IMR-90 (cell line): ENCODE measurements at regions not wholly inside any gene's neighbourhood (a gene's known extent, or its start where the extent isn't known, plus 50 kb on each side); places are given as distances from the start of the nearest gene placed in this dataset.

Experiments
- ATAC-seq: fragments of 200-7000 bp; cut with Tn5 transposase; 2 replicates; pipeline ENCODE4 v1.9.1; 2020; ENCODE audit warnings: low read depth, mild to moderate bottlenecking, moderate library complexity
- BruUV-seq: library from RNA; stranded (reverse); fragments of 400-500 nt; replicated peaks from 2 replicates; lab custom pipeline; 2021; lab: Mats Ljungman, UMichigan
- CTCF ChIA-PET: fragments of 300-600 bp; formaldehyde crosslinking; extraction: SDS; loops from one replicate; lab custom pipeline; 2021; ENCODE audit warnings: antibody characterized with exemption; lab: Yijun Ruan, JAX
- POLR2A ChIA-PET: fragments of 300-600 bp; sonication (Branson Sonifier 250); formaldehyde crosslinking; loops from one replicate; lab custom pipeline; 2022; ENCODE audit warnings: antibody characterized with exemption; ENCODE audit not compliant: unreplicated experiment; lab: Charles Lee
- DNase-seq: peaks from one replicate; pipeline ENCODE4 v3.0.0; 2013
- H2AFZ ChIP-seq: replicated peaks from 2 replicates; pipeline ENCODE3; 2013; ENCODE audit warnings: low read length, mild to moderate bottlenecking; ENCODE audit not compliant: poor library complexity
- H2AK5ac ChIP-seq: 2 replicates; pipeline ENCODE4 v1.6.1; 2013; ENCODE audit warnings: low read depth, low read length, inconsistent platforms
- H2AK9ac ChIP-seq: replicated peaks from 2 replicates; pipeline ENCODE3; 2013; ENCODE audit warnings: mild to moderate bottlenecking, low read depth, low read length, moderate library complexity; ENCODE audit not compliant: poor library complexity
- H2BK120ac ChIP-seq: 2 replicates; pipeline ENCODE4 v1.6.1; 2013; ENCODE audit warnings: low read depth, low read length, inconsistent platforms
- H2BK15ac ChIP-seq: 3 replicates; pipeline ENCODE4 v1.6.1; 2013; ENCODE audit warnings: low read depth, low read length, inconsistent platforms
- H2BK20ac ChIP-seq: 2 replicates; pipeline ENCODE4 v1.6.1; 2013; ENCODE audit warnings: low read depth, mild to moderate bottlenecking, inconsistent platforms, low read length, moderate library complexity
- H2BK5ac ChIP-seq: 2 replicates; pipeline ENCODE4 v1.6.1; 2013; ENCODE audit warnings: mild to moderate bottlenecking, low read depth, low read length, inconsistent platforms; ENCODE audit not compliant: poor library complexity, severe bottlenecking
- H3K14ac ChIP-seq: replicated peaks from 2 replicates; pipeline ENCODE4 v1.6.1; 2013; ENCODE audit warnings: low read depth, low read length, inconsistent platforms
- H3K18ac ChIP-seq: 2 replicates; pipeline ENCODE4 v1.6.1; 2013; ENCODE audit warnings: low read depth, low read length, control low read depth
- H3K23ac ChIP-seq: 2 replicates; pipeline ENCODE4 v1.6.1; 2013; ENCODE audit warnings: low read depth, low read length, inconsistent platforms
- H3K27ac ChIP-seq: 2 replicates; pipeline ENCODE4 v1.5.1; 2013; ENCODE audit warnings: mild to moderate bottlenecking, control low read depth, low read length; ENCODE audit not compliant: insufficient read depth
- H3K27me3 ChIP-seq: 2 replicates; pipeline ENCODE4 v1.6.1; 2013; ENCODE audit warnings: low read length; ENCODE audit not compliant: control insufficient read depth, insufficient read depth
- H3K36me3 ChIP-seq: 2 replicates; pipeline ENCODE4 v1.6.1; 2013; ENCODE audit warnings: low read length, mixed read lengths; ENCODE audit not compliant: control insufficient read depth, insufficient read depth
- H3K4ac ChIP-seq: 2 replicates; pipeline ENCODE4 v1.6.1; 2013; ENCODE audit warnings: low read depth, low read length, inconsistent platforms
- H3K4me1 ChIP-seq: 2 replicates; pipeline ENCODE4 v1.6.1; 2013; ENCODE audit warnings: low read length, mixed read lengths; ENCODE audit not compliant: control insufficient read depth, insufficient read depth
- H3K4me2 ChIP-seq: 2 replicates; pipeline ENCODE4 v1.6.1; 2013; ENCODE audit warnings: low read depth, mild to moderate bottlenecking, control low read depth, low read length, moderate library complexity
- H3K4me3 ChIP-seq: 2 replicates; pipeline ENCODE4 v1.5.1; 2013; ENCODE audit warnings: low read depth, mild to moderate bottlenecking, control low read depth, low read length, moderate library complexity; ENCODE audit not compliant: insufficient read depth
- H3K56ac ChIP-seq: 2 replicates; pipeline ENCODE4 v1.6.1; 2013; ENCODE audit warnings: low read length, inconsistent platforms; ENCODE audit not compliant: insufficient read depth; ENCODE audit errors: extremely low read depth
- H3K79me1 ChIP-seq, 2 experiments: 2 replicates each; pipeline ENCODE4 v1.6.1; 2013; ENCODE audit warnings: low read length in 2 of 2, inconsistent platforms in 1 of 2, low read depth in 1 of 2
- H3K9ac ChIP-seq: 2 replicates; pipeline ENCODE4 v1.6.1; 2013; ENCODE audit warnings: low read depth, low read length, control low read depth
- H3K9me1 ChIP-seq: 2 replicates; pipeline ENCODE4 v1.6.1; 2013; ENCODE audit warnings: low read length, inconsistent platforms; ENCODE audit not compliant: insufficient read depth
- H3K9me3 ChIP-seq: 2 replicates; pipeline ENCODE4 v1.6.1; 2013; ENCODE audit warnings: low read length; ENCODE audit not compliant: control insufficient read depth, insufficient read depth
- H4K20me1 ChIP-seq: 2 replicates; pipeline ENCODE4 v1.6.1; 2013; ENCODE audit warnings: low read length, inconsistent platforms; ENCODE audit not compliant: insufficient read depth
- H4K5ac ChIP-seq: 2 replicates; pipeline ENCODE4 v1.6.1; 2013; ENCODE audit warnings: mild to moderate bottlenecking, low read depth, low read length, control low read depth
- H4K8ac ChIP-seq, 2 experiments: 2 replicates each; pipeline ENCODE4 v1.6.1; 2013; ENCODE audit warnings: low read depth in 2 of 2, low read length in 2 of 2, control low read depth in 1 of 2, inconsistent platforms in 1 of 2
- H4K91ac ChIP-seq: 2 replicates; pipeline ENCODE4 v1.6.1; 2013; ENCODE audit warnings: low read depth, low read length, inconsistent platforms; ENCODE audit not compliant: insufficient read depth
- BHLHE40 ChIP-seq: fragments of 150-350 bp; IDR thresholded peaks from 2 replicates; pipeline ENCODE4 v1.6.1; 2016; ENCODE audit warnings: mild to moderate bottlenecking, low read depth, low read length
- FOS ChIP-seq: fragments of 150-350 bp; IDR thresholded peaks from 2 replicates; pipeline ENCODE4 v1.6.1; 2016; ENCODE audit warnings: low read depth, low read length
- MAFK ChIP-seq: IDR thresholded peaks from 2 replicates; pipeline ENCODE4 v1.6.1; 2012; ENCODE audit warnings: low read depth, low read length, improper control_type of control experiment
- POLR2A ChIP-seq: IDR thresholded peaks from 2 replicates; pipeline ENCODE4 v1.6.1; 2012; ENCODE audit warnings: mild to moderate bottlenecking, low read depth, low read length
- RFX5 ChIP-seq: IDR thresholded peaks from 2 replicates; pipeline ENCODE4 v1.8.0; 2012; ENCODE audit warnings: low read depth, mild to moderate bottlenecking, low read length, moderate library complexity
- SMC3 ChIP-seq: fragments of 150-350 bp; IDR thresholded peaks from 2 replicates; pipeline ENCODE4 v1.6.1; 2016; ENCODE audit warnings: low read depth, mild to moderate bottlenecking, antibody characterized with exemption, low read length, moderate library complexity
- WGBS, 2 experiments: methylation state at CpG; one replicate each; pipeline versions ENCODE4 v1.1.5 to v1.1.7; 2013; ENCODE audit warnings: missing lambda C conversion rate in 2 of 2; ENCODE audit not compliant: insufficient read length in 1 of 2; ENCODE audit errors: extremely low coverage in 2 of 2; 5-methylcytosine and 5-hydroxymethylcytosine counted together
- dilution Hi-C: fragments of 300-500 bp; cut with HindIII; formaldehyde crosslinking; loops from one replicate; pipeline ENCODE4 v1.14.3; 2018; ENCODE audit warnings: low sequenced_read_pairs; ENCODE audit not compliant: unreplicated experiment
- in situ Hi-C: fragments of 300-500 bp; cut with MboI; formaldehyde crosslinking; loops from 3 replicates; pipeline ENCODE4 v1.14.3; 2019; ENCODE audit warnings: low sequenced_read_pairs, inconsistent platforms, mixed read lengths
- intact Hi-C: fragments of 100-400 bp; cut with micrococcal nuclease; formaldehyde crosslinking; loops from 2 replicates; pipeline ENCODE4 v1.10.0; 2022
- TF ChIP-seq, protein P1 (sequence below): fragments of 150-350 bp; IDR thresholded peaks from 2 replicates; pipeline ENCODE4 v1.6.1; 2016; ENCODE audit warnings: low read depth, mild to moderate bottlenecking, low read length, moderate library complexity, borderline replicate concordance

DNA sequence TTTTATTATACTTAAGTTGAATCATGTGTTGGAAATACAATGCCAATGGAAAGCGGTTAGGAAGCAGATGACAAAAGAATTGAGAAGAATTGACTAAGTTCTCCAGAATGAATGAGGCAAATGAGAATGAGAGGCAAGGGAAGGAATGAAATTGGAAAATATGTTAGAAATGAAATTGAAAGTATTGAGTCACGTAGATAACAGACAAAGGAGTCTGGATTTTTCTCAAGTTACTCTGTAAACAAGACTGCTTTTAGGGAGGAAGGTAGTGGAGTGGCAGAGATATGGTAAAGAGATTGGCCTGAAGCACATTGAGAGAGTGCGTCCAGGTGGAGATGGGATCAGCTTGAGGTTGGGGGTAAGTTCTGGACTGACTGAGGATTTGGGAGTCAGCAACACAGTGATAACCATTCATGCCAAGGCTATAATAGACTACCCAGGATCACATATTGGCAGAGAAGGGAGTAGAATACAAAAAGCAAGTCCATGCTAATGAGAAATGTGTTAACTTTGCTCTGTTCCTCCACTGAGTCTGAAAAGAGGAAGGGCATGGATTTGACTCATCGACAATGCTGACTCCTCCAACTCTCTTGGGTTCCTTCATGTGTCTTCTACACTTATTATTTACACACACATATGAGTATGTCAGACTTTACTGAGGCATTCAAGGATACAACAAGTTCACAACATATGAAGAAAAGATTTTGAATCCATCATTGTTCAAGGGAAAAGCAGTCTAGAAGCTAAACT lies 814.2 kb upstream of the ZNF608 start:
- dilution Hi-C loops: no loop called here

More for the DNA sequence above, 814.2 kb upstream of the ZNF608 start:
- H3K27ac ChIP-seq: no peak overlapping the region
- H3K18ac ChIP-seq: no peak overlapping the region
- H3K4me2 ChIP-seq: no peak overlapping the region
- no peak overlapping the region for H4K8ac ChIP-seq
- WGBS, 2 experiments: 89 to 100% methylated on average over 1 of the region's 4 CpGs
- H3K4ac ChIP-seq: no peak overlapping the region
- H2BK120ac ChIP-seq: no peak overlapping the region
- peaks cover 4% of the 10 kb centered on the region for H3K4me1 ChIP-seq
- in situ Hi-C loops: no loop called here
- H3K14ac ChIP-seq: 0 out of 2 replicates have a peak overlapping the region, but pooled peaks have one; percentile 17
- POLR2A ChIA-PET: no interaction called here
- 0 out of 2 replicates have a peak, but pooled peaks cover 3% of the 10 kb centered on the region for H3K27me3 ChIP-seq
- no peaks in the 10 kb centered on the region for H3K79me1 ChIP-seq
- H2AFZ ChIP-seq: no peak overlapping the region
- H3K23ac ChIP-seq: no peak overlapping the region
- no peaks in the 10 kb centered on the region for H3K36me3 ChIP-seq
- no peak overlapping the region for H2AK9ac ChIP-seq
- H3K9me1 ChIP-seq: no peaks in the 10 kb centered on the region
- H4K5ac ChIP-seq: no peak overlapping the region
- H3K9me3 ChIP-seq: no peaks in the 10 kb centered on the region
- H2AK5ac ChIP-seq: peak overlapping the region; percentile 36; the same call in 1 of the 2 replicates
- no peak overlapping the region for H3K9ac ChIP-seq
- TF ChIP-seq FOS (no peak), BHLHE40 (no peak), SMC3 (no peak), POLR2A (no peak), RFX5 (no peak), MAFK (no peak)
- TF ChIP-seq, protein P1, sequence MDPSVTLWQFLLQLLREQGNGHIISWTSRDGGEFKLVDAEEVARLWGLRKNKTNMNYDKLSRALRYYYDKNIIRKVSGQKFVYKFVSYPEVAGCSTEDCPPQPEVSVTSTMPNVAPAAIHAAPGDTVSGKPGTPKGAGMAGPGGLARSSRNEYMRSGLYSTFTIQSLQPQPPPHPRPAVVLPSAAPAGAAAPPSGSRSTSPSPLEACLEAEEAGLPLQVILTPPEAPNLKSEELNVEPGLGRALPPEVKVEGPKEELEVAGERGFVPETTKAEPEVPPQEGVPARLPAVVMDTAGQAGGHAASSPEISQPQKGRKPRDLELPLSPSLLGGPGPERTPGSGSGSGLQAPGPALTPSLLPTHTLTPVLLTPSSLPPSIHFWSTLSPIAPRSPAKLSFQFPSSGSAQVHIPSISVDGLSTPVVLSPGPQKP: no peak
- peak overlapping the region; percentile 15; the same call in 1 of the 3 replicates for H2BK15ac ChIP-seq
- no peak overlapping the region for H2BK5ac ChIP-seq
- no peak overlapping the region for H3K56ac ChIP-seq
- H4K91ac ChIP-seq: no peak overlapping the region
- CTCF ChIA-PET: no interaction called here
- no peaks in the 10 kb centered on the region for H4K20me1 ChIP-seq
- intact Hi-C loops: no loop called here
- ATAC-seq (no peak), DNase-seq (peak; percentile 27)
- H3K4me3 ChIP-seq: no peak overlapping the region
- H2BK20ac ChIP-seq: peak overlapping the region; percentile 56; the same call in 1 of the 2 replicates
- BruUV-seq: no TSS peak
